GM10266 (cell line): ENCODE measurements at regions not wholly inside any gene's neighbourhood (a gene's known extent, or its start where the extent isn't known, plus 50 kb on each side); places are given as distances from the start of the nearest gene placed in this dataset.

ENCODE experiments used
- DNase-seq: peaks from one replicate; pipeline ENCODE4 v3.0.0; 2012; ENCODE audit errors: extremely low spot score
- CTCF ChIP-seq: IDR thresholded peaks from 2 replicates; pipeline ENCODE4 v1.5.1; 2012; ENCODE audit warnings: mild to moderate bottlenecking, low read depth; ENCODE audit not compliant: control insufficient read depth, insufficient read depth; ENCODE audit errors: missing control alignments

GRCh38 chr2:104794441-104794840, 59.5 kb upstream of the POU3F3 start:
- no peak for TF ChIP-seq CTCF
- DNase-seq = no peak
